ENCODE measurements at regions not wholly inside any gene's neighbourhood (a gene's known extent, or its start where the extent isn't known, plus 50 kb on each side); places are given as distances from the start of the nearest gene placed in this dataset.
"Not testable (repeated sequence)": the region's sequence is repeated elsewhere in the genome, so short reads cannot be mapped to it uniquely, and the experiment has no call there.

DNA sequence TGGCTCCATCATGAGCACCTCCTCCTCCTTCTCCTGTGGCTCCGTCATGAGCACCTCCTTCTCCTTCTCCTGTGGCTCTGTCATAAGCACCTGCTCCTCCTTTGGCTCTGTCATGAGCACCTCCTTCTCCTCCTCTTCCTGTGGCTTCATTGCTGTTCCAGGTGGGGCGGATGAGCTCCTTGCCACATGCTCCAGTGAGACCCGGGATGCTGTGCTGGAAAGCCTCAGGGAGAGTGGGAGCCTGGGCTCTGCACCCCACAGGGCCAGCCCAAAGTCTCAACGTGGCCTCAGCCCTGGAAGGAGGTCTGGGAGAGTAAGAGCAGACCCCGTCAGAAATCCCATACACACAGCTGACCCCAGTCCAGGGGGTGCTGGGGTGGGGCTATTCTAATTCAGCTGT is 380.7 kb downstream of the TCERG1L start:
- DNase-seq, result no peak

DNA sequence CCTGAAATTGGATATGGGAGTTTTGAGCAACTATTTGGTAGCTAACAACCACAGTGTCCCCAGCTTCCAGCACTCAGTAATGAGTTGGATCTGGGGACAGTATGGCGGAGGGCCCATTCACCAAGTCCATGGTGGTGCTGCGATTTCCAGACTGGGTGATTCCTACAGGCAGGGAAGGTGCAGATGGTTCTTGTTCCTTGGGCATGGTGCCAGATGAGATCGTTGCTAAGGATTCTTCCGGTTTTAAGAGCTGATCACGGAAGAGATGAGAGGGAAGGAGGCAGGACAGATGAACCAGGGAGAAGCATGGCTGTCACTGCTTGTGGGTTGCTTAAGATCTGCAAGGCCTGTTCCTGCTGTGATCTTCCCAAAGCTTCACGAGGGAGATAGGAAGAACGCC is 380.3 kb downstream of the TCERG1L start:
- DNase-seq, result no peak

DNA sequence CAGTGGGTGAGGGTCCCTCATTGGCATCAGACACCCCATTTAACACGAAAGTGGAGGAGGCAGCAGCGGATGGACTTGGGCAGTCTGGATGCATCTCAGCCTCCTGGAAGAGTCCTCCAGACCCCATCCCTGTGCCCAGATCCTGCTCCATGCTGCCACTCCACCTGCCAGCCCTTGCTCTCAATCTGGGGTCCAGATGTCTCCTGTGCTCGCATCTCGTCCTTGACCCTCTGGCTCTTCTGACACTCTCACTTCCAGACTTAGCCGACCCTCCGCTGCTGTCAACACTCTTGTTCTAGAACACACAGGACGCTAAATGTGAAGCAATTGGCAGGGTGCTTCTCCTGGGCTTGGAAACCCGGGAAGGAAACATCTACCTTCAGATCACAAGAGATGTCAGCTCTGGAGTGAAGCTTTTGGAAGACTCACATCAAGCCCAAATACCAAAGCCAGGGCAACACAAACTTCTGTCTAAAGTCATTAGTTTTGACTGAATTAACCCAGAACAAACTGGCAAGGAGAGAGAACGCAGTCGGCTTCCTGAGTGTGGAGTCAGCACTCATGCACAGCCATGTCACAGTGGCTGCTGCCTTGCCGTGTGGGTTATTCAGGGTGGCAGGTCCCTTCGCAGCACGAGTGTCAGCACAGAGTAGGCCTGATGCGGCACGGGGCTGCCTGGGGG is 379.1 kb downstream of the TCERG1L start:
- DNase-seq, result no peak

DNA sequence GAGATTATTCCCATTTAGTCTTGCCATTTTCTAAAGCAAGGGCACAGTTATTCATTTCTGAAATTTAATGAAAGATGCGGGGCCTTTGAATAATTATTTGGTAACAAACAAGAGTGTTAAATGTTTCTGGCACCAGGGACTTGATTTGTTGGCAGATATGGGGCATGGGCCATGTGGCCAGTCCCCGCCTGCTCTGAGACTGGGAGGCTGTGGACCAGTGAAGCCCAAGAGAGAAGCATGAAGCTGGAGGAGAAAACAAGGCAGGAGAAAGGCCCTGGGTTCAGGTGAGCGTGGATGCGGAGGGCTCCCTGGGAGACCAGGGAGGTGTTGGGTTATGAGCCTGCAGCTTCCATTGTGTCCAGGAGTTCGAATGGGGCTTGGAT is 378.5 kb downstream of the TCERG1L start:
- no peak for DNase-seq

DNA sequence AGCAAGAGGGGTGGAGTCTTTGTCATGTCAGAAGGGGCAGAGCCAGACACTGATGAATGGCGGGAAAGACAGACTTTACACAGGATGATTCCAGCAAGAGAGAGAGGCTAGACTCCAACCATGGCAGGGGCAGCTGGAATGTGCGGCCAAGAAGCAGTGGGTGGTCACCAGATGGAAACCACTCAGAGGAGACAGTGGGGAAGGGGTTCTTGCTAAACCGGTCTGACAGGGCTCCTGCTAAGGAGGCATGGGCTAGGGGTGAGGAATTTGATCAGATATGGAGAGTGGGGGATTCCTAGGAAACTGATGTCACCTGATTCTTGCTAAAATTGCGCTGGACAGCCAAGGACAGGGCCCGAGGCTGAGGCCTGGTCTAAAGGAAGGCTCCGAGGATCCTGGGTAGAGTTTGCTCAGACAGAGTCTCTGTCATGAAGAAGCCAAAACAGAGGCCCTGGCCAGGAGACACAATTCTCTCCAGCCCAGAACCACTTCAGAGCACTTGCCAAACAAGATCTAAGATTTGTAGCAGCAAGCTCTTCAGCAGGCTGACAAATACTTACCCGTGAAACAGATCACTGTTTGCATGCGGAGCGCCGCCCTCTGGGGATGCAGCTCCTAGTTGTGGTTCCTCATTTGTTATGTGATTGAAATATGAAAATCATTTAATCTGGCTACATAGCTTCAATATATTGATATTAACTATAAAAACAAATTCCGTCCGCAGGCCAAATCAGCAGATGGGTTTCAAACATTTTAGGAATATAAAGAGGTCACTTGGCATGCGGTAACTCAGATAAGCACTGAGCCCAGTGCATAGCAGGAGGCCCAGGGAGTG is 377.0 kb downstream of the TCERG1L start:
- no peak for DNase-seq

DNA sequence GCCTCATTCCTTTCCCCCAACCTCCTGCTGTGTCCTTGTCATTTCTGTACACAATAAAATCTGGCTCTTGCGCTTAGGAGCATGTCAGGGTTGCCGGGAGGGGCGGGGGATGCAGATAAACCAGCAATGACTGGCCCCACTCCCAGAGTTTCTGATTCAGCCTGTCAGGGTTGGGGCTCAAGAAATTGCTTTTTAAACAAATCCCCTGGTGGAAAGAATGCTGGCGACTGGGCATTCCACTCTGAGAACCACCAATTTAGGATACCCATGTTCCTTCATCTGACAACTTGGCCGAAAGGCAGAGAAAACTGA is 376.4 kb downstream of the TCERG1L start:
- no peak for DNase-seq

DNA sequence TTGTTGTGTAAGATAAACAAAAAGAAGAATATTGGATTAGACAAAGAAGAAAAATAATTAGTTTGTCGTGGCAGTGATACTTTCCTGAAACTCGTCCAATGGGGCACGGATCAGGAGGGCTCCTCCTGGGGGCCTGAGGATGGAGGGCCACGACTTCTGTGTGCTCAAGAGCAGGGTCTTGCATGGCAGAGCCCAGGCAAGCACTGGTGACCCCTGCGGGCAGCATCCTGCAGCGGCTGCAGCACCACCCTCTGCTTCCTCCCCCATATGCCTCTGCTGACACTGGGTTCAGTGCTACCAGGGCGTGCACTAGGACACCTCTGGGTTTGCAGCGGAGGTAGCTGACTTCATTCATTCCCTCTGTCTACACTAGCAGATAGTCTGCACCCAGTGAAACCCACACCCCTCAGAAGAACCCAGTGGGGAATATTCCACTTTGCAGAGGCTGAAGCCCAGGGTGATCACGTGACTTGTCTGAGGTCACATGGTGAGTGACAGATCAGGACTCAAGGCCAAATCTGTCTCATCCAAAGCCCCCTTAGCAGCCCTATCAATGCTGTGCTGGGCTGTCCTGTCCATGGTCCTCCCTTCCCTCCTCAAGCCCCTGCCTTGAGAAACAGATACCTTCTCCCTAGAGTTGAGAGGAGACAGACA is 375.5 kb downstream of the TCERG1L start:
- no peak for DNase-seq

DNA sequence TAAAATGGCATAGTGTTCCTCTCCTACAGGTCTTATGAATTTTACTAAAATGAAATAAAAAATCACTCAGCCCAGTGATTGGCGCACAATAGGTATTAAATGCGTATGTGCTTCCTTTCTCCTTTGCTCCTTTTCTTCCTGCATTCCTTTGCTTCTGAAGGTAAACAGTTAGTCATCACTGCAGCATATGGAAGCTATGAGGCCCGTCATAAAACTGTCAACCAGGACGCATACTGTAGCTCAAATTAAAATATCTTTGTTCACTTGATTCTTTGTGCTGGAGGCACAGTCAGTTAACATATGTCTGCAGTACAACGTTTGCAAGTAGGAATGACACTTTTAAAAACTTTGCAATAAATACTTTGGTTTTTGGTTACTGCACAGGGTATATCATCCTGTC is 374.7 kb downstream of the TCERG1L start:
- no peak for DNase-seq

DNA sequence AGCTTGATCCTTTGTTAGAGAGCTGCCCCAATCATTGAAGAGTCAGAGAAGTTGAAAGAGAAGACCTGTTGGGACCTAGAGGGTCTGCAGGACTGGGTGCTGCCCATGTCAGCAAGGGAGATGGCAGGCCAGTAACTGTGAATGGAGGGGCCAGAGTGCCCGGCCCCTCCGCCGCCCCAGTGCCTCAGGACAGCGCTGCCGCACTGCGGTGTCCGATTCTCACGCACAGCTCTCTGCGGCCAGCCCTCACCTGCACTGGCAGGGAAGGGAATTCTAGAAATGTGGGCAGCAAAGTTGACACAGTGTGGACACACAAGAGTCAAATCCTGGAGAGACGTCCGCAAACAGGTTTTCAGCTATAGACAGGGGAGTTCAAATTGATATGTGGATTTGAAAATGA is 373.5 kb downstream of the TCERG1L start:
- DNase-seq, result no peak

DNA sequence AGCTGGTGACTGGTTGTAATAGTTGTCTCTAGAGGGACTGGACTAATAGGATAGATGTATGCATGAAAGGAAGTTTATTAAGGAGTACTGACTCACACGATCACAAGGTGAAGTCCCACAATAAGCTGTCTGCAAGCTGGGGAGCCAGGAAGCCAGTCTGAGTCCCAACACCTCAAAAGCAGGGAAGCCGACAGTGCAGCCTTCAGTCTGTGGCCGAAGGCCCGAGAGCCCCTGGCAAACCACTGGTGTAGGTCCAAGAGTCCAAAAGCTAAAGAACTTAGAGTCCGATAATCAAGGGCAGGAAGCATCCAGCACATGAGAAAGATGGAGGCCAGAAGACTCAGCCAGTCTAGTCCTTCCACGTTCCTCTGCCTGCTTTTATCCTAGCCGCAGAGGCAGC is 372.6 kb downstream of the TCERG1L start:
- DNase-seq, result not testable (repeated sequence)

DNA sequence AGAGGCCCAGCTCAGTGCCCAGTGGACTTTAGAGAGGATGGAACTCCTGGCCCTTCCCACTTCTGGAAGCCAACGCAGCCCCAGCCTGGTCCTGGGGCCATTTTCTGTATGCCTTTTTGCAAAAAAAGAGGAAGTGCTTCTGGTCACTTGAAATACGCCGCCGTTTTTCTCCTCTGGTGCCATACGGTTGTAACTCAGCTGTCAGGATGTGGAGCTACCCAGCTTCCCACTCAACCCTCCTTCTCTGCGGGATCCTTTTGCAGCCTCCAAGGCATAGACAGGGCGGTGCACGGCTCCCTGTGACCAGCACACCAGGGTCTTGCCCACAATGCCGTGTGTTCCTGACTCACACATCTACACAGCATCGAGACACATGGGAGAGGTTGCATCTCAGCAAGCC is 369.6 kb downstream of the TCERG1L start:
- DNase-seq, result no peak

DNA sequence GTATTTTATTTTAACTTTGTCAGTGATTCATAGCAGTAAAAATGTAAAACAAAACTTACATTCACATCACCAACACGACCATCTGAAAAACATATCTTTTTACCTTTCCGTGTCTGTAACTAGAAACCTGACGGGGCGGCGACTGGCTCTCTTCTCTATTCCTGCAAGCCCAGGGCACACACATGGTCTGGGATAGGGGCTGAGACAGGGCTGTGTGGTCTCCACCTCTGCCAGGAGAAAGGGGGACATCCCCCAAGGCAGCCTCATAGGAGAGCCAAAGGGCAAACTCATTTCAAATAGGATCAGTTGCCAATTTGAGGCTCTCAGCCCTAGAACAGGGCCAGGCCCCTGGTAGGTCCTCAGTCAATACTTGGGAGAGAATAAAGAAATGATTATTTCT is 359.4 kb downstream of the TCERG1L start:
- no peak for DNase-seq

DNA sequence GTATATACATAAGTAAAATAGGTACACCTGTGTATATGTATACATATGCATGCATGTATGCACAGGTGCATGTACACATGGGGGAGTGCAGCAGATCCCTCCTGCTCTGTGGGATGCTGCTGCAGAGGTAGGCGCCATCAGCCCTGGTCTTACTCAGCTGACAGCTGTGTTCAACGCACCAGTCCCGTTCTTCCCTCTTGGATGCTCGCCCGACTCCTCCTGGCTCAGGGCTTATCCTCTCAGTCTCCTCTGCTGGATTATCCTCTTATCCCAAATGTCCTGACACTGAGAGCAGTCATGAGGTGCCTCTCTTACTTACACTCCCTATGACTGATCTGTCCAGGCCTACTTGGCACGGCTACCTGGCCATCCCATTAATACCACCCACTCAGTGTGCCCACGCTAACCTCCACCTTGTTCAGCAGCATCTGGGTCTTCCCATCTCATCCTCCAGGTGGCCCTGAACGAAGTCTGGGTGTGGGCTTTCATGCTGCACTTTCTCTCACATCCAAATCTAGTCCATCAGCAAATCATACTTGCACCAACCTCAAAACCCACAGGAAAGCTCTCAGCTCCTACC is 357.1 kb downstream of the TCERG1L start:
- no peak for DNase-seq

DNA sequence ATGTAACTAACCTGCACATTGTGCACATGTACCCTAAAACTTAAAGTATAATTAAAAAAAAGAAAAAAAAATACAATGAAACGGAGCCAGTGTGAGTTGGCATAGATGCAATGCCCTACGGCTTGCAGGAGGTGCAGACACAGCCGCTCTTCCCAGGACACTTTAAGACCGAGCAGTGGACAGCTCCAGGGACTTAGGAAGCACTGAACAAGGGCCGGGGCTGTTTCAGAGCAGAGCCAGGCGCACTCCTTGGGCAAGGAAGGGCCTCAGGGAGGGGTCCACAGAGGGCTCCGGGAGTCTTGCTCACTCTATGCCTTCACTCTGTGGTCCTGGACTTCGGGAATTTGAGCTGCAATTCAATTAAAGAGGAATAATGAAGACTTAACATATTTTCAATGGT is 355.3 kb downstream of the TCERG1L start:
- DNase-seq, result no peak

DNA sequence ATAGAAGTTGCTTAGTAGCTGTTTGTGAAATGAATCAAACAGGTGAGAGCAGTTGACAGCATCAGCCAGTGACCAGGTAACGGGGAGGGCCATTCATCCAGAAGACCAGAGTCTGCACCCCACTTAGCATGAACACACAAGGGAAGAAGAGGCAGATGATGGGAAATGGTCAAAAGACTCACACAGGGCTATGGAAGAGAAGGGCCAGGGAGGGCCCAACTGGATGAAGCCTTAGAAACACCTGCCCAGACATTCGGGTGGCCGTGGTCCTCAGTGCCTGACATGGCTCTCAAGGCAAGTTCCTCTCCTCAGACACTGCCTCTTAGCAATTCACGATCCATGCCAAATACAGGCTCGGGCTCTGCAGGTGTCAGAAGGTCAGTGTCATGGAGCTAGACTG is 354.1 kb downstream of the TCERG1L start:
- no peak for DNase-seq

DNA sequence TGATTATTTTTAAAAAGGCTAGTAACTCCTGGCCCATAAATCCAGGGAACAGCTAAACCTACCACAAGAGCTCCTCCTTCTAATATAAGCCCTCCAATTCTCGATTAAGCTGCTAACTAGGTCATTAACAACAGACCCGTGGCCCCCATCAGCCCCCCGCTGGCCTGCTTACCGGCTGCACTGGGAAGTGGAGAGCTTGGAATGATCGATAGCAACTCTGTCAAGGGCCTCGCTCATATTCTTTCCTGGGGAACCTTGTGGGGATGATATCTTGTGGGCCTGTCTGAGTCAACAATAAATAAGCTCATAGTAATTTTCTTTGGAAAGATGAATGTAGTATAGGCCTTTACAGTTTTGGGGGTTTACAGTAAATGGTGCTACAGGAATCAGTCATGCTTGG is 353.5 kb downstream of the TCERG1L start:
- DNase-seq, result no peak

DNA sequence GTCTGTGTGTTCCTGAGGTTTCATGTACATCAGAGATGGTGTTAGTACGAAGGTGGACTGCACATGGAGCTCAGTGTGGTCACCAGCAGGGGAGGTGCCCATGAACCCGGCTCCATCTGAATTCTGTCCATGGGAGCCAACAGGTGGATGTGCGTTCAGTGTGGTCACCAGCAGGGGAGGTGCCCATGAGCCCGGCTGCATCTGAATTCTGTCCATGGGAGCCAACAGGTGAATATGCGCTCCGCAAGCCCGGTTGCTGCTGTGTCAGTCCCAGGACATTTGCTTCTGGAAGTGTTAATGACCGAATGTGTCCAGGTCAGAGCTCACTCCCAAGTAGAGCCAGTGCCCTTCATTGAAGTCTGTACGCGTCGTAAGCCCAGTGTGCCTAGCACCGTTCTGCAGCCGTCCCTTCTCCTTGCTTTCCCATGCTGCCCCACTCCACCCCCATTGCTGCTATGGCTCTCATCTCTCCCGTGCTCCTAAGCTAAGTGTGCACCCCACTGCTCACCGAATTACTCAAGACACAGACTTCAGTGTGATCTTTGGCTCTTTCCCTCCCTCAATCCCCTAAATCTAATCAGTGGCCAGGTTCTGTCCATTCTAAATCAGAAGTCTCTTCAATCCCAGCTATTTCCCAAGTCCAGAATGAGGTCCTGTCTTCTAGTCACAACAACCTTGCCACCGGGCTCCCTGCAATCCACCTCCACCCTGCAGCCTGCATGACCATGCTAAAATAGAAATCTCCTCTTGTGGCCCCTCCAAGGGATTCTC is 352.4 kb downstream of the TCERG1L start:
- DNase-seq, result no peak

DNA sequence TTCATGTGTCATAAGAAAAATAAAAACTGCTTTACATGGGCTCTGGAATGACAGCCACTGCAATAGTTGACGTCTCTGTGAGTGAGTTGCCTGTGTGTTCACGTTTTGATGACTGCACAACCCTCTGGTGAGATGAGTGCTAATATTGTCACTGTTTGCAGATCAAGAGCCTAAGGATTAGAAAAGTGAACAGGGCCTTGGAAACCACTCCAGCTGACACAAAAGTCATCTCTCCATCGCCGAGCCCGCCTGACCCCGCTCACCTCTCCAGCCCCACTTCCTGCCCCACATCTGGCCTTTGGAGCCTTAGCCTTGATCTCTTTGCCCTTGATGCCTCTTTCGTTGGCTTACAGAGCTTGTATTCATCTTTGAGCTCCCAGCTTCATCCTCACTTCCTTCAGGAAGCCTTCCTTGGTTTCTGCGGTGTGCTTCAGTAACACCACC is 351.7 kb downstream of the TCERG1L start:
- DNase-seq, result no peak

DNA sequence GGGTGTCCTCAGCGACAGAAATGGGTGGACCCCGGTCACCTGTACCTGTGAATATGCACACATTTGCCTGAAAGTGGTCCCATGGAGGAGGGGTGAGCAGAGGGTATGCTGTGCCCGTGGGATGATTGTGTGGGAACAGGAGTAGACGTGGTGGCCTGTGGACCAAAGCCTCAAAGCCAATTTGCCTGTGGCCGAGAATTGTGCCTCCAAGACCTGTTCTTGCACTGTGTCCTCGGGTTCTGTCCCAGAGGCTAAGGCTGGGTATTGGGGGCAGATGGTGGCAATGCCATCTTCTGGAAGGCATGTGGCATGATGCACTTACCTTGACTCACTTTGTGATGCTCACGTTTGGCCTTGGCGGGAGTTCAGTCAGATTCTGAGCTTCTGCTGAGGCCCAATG is 351.0 kb downstream of the TCERG1L start:
- DNase-seq, result no peak

DNA sequence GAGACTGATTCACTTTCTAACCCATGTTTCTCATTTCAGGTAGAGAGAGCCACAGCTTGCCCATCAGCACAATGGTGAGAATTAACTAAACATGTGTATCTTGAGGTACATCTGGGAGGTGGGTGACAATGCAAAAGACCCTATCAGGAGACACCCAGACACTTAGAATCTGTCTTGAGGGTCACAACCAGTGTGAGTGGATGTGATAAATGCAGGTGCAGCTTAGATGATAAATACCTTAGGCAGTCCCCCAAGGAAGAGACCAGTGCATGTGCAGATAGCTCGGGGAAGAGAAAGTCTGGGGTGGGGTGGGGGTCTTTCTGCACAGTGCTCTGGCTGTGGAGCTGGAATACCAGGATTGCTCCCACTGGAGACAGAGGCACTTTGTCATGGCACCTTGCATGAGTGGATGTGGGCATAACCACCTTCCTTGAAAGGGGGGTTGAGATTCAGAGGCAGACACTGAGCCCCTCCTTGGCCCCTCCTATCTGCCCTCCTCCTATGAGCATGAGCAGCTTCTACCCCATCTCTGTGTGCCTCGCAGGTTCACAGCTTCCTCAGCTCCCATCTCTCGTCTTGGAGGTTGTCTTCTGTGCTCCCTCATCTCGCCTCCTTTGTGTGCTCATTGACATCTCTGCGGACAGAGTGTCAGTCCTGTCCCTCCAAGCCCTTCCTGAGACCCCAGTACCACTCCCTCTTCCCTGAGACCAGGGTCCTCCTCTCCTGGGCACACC is 349.8 kb downstream of the TCERG1L start:
- no peak for DNase-seq

DNA sequence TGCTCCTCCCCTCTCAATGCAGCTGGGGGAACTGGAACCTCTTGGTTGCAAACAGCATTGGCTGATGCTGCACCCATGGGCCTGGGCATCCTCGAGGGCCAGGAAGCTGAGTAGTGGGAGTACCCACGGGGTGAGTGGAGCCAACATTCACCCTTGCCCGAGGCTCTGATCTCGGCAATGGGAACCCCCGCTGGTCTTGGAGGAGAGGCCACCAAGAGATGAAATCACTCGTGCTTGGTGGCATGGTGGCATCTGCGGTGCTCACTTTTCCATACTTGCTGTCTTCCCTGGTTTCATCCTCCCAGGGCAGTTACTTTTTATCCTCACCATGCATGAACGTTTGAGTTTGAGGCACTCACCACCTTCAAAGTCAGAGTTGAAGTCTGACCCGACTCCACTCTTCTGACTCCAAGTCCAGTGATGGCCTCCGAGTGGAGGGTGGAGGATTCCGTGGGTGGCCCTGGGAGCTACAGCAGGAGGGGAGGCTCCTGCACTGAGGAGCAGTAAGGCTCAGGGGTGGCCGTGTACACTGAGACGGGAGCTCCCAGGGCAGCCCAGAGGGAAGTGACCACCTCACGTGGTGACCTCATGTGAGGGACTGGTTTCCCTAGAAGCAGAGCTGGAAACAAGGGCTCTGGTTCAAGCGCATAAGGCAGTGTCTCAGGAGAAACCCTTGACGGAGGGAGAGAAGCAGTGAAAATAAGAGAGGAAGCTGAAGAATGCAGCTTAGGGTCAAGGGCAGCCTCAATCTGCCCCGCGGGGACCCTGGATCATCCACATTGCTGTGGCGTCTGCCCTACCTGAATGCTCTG is 349.1 kb downstream of the TCERG1L start:
- no peak for DNase-seq

DNA sequence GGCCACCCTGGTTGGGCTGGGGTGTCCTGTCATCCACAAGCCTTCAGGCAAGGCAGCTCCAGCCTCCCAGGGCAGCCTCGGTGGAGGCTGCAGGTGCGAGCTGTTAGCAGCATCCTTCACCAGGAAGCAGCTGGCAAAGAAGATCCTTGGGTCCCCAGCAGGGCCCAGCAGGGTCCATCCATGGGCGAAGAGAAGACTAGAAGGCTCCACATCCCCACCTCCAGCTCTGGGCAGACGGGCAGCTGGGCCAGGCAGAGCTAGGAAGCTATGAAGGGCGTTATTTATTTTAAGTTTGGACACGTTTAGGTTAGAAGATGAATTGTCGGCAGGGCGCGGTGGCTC is 348.5 kb downstream of the TCERG1L start:
- DNase-seq, result no peak

Data from activated CD4-positive, alpha-beta T cell treated with anti-CD3 and anti-CD28 coated beads, Interleukin-2, amount 50 U/mL, for 48 hours (primary cell).